OCI-LY3 (cell line): ENCODE measurements at regions not wholly inside any gene's neighbourhood (a gene's known extent, or its start where the extent isn't known, plus 50 kb on each side); places are given as distances from the start of the nearest gene placed in this dataset.

Source experiments
- H2AFZ ChIP-seq: fragments of 200-600, 300-600 bp; shearing (Covaris generic); 2 replicates; pipeline ENCODE4 v1.6.0; 2014; ENCODE audit warnings: antibody characterized with exemption, low read depth, low read length
- H3K27ac ChIP-seq: fragments of 200-600, 300-600 bp; sonication (generic); 2 replicates; pipeline ENCODE4 v1.5.1; 2014; ENCODE audit warnings: mild to moderate bottlenecking, low read length, moderate library complexity, mixed read lengths
- H3K27me3 ChIP-seq: fragments of 200-600, 300-600 bp; sonication (generic); 2 replicates; pipeline ENCODE4 v1.6.1; 2014; ENCODE audit warnings: low read depth, low read length, mixed read lengths
- H3K36me3 ChIP-seq: fragments of 200-600, 300-600 bp; sonication (generic); replicated peaks from 2 replicates; pipeline ENCODE3; 2014; ENCODE audit warnings: low read depth, low read length, mixed read lengths
- H3K4me1 ChIP-seq: fragments of 300-600, 200-600 bp; sonication (generic); 2 replicates; pipeline ENCODE4 v1.6.1; 2014; ENCODE audit warnings: low read length, mixed read lengths
- H3K4me2 ChIP-seq: fragments of 200-600, 300-600 bp; sonication (generic); 2 replicates; pipeline ENCODE4 v1.6.1; 2014; ENCODE audit warnings: low read length, mixed read lengths
- H3K4me3 ChIP-seq: fragments of 300-600, 200-600 bp; sonication (generic); 2 replicates; pipeline ENCODE4 v1.5.1; 2014; ENCODE audit warnings: antibody characterized with exemption, mild to moderate bottlenecking, low read length, moderate library complexity
- H3K79me2 ChIP-seq: fragments of 300-600, 200-600 bp; shearing (Covaris generic); 2 replicates; pipeline ENCODE4 v1.6.1; 2014; ENCODE audit warnings: mild to moderate bottlenecking, low read length, mixed read lengths
- H3K9ac ChIP-seq: fragments of 300-600, 200-600 bp; shearing (Covaris generic); 2 replicates; pipeline ENCODE4 v1.6.0; 2014; ENCODE audit warnings: mild to moderate bottlenecking, low read length, moderate library complexity
- H3K9me3 ChIP-seq: fragments of 200-600, 300-600 bp; shearing (Covaris generic); 2 replicates; pipeline ENCODE4 v1.6.1; 2014; ENCODE audit warnings: low read length, mixed read lengths; ENCODE audit not compliant: insufficient read depth
- H4K20me1 ChIP-seq: fragments of 200-600, 300-600 bp; sonication (generic); 2 replicates; pipeline ENCODE4 v1.6.1; 2016; ENCODE audit warnings: low read length, mixed read lengths; ENCODE audit not compliant: insufficient read depth
- EZH2phosphoT487 ChIP-seq: fragments of 200-600 bp; shearing (Covaris generic); IDR thresholded peaks from 2 replicates; pipeline ENCODE4 v1.6.1; 2018; ENCODE audit warnings: antibody characterized with exemption, mixed run types, low read depth
- TF ChIP-seq, protein P1 (sequence below): fragments of 200-600, 300-600 bp; sonication (generic); IDR thresholded peaks from 2 replicates; pipeline ENCODE4 v1.5.1; 2014; ENCODE audit warnings: antibody characterized with exemption, low read length, low read depth

DNA sequence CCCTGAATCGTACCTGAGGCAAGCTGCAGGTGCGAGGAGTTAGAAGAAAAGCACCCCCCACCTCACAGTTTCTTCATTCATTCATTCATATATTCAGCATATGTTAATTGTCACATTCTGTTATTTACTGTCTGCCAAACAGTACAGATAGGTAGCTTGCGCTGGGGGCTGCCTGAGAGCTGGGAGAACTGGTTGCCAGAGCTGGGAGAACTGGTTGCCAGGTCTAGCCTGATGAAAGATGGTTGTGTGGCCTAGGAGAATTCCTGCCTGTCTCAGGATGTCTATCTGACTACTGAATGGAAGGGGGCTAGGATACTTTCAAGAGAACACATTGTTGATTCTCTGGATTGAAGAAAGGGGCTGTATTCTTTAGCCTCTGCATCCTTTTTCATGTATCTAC lies 225.9 kb upstream of the POU3F1 start:
- H3K79me2 ChIP-seq, result no peaks in the 10 kb centered on the region
- H3K4me3 ChIP-seq, result no peak overlapping the region
- H3K9ac ChIP-seq, result no peak overlapping the region
- H3K4me2 ChIP-seq, result no peak overlapping the region
- H3K36me3 ChIP-seq, result no peaks in the 10 kb centered on the region
- no peaks in the 10 kb centered on the region for H3K4me1 ChIP-seq
- TF ChIP-seq EZH2phosphoT487, result no peak
- TF ChIP-seq, protein P1, sequence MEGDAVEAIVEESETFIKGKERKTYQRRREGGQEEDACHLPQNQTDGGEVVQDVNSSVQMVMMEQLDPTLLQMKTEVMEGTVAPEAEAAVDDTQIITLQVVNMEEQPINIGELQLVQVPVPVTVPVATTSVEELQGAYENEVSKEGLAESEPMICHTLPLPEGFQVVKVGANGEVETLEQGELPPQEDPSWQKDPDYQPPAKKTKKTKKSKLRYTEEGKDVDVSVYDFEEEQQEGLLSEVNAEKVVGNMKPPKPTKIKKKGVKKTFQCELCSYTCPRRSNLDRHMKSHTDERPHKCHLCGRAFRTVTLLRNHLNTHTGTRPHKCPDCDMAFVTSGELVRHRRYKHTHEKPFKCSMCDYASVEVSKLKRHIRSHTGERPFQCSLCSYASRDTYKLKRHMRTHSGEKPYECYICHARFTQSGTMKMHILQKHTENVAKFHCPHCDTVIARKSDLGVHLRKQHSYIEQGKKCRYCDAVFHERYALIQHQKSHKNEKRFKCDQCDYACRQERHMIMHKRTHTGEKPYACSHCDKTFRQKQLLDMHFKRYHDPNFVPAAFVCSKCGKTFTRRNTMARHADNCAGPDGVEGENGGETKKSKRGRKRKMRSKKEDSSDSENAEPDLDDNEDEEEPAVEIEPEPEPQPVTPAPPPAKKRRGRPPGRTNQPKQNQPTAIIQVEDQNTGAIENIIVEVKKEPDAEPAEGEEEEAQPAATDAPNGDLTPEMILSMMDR, result no peak
- no peaks in the 10 kb centered on the region for H3K27me3 ChIP-seq
- no peak overlapping the region for H3K27ac ChIP-seq
- H2AFZ ChIP-seq, result no peak overlapping the region
- H4K20me1 ChIP-seq, result no peaks in the 10 kb centered on the region
- H3K9me3 ChIP-seq, result no peaks in the 10 kb centered on the region

DNA sequence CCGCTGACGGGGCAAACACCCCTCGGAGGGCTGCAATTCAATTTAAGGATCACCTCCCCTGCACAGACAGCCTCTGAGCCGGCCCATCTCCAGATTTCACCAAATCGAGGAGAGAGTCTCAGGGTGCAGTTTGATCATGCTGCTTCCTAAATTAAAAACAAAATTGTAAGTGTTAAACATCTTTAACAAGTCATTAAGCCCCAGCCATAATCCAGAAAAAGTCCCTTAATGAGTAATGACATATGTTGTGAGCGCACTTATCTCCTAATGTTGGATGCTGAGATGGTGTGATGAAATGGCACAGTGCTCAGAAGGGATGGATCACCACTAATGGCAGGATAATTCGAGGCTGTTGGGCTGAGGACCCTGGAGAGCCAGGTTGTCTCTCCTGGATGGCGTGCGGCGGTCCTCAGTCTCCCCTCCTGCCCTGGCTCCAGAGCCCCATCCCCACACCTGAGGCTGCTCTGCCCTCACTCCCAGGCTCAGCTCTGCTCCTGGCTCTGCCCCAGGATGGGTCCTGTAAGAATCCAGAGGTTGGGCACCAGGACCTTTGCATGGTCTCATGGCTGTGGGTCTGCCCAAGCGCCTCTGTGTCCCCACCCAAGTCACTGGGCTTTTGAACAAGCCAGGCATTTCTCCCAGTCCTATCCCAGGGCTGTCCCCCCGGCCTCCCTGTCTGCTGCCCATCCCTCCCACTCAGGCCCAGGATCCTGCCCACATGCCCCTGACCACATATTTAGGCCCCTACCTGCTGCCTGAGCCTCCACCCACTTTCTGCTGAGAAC lies 224.4 kb upstream of the POU3F1 start:
- Histone ChIP-seq H3K27me3 (no peaks in the 10 kb centered on the region), H3K27ac (no peak overlapping the region), H2AFZ (no peak overlapping the region), H3K4me2 (no peak overlapping the region), H3K9me3 (no peaks in the 10 kb centered on the region), H3K9ac (no peak overlapping the region), H3K79me2 (no peaks in the 10 kb centered on the region), H3K4me3 (no peak overlapping the region), H3K36me3 (no peaks in the 10 kb centered on the region), H3K4me1 (no peaks in the 10 kb centered on the region), H4K20me1 (no peaks in the 10 kb centered on the region)
- no peak for TF ChIP-seq EZH2phosphoT487
- TF ChIP-seq, protein P1, result no peak

DNA sequence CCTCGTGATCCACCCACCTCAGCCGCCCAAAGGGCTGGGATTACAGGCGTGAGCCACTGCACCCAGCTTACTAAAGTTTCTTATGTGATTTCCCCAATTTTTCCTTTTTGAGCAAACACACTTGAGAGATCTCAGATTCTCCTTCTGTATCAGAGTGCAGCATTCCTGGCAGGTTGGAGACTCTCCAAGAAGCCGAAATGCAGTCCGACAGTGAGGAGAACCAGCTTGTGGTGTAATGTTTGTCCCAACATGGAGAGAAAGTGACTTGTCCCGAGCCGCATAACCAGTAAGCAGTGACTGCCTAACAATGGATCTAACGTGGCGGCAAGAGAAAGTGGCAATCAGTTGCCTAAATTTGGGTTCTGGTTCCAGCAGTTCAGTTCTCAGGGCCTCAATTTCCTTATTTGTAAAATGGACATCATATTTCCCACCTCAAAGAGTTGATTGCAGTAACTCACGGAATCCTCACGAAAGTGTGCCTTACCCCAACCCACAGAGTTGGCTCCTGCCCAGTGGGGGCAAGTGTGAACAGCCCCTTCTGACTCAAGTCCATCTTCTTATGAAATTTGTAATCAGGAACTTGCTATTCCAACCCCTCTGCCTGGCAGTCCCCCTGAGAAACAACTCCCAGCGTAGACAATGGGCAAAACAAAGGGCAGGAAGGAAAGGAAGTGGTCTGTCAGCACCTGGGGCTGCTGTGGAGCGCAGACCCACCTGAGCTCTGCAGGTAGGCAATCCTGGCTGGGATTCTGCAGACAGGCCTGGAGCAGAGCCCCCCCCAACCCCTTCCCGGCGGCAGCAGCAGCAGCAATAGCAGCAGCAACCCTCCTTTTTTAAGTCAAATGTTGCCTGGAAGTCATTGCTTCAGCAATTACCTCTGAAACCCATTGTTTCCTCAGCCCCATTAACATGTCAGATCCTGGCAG lies 223.6 kb upstream of the POU3F1 start:
- Histone ChIP-seq H2AFZ (no peak overlapping the region), H4K20me1 (no peaks in the 10 kb centered on the region), H3K27me3 (no peaks in the 10 kb centered on the region), H3K9me3 (no peaks in the 10 kb centered on the region), H3K4me3 (no peak overlapping the region), H3K4me1 (no peaks in the 10 kb centered on the region), H3K9ac (no peak overlapping the region), H3K4me2 (no peak overlapping the region), H3K27ac (no peak overlapping the region), H3K79me2 (no peaks in the 10 kb centered on the region), H3K36me3 (no peaks in the 10 kb centered on the region)
- no peak for TF ChIP-seq EZH2phosphoT487
- TF ChIP-seq, protein P1, result no peak

DNA sequence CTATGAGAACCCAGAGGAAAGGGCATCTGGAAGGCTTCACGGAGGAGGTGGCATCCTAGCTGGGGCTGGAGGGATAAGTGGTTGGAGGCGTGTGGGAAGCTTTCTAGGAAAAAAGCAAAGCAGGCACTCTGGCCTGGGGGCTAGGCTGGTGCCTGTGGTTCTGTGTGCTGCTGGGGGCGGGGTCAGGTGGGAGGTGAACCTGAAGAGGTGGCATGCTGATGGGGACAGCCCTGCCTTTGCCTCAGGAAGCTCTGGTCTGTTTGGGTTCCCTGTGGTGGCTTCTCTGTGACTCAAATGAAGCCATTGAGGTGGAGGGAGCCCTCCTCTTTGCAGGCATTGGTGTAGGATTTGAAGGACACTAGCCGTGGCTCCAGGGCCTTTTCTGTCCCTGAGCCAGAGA lies 221.6 kb upstream of the POU3F1 start:
- Histone ChIP-seq H3K79me2 (no peaks in the 10 kb centered on the region), H3K9ac (no peak overlapping the region), H3K4me1 (peaks cover 3% of the 10 kb centered on the region), H2AFZ (no peak overlapping the region), H3K27ac (no peak overlapping the region), H4K20me1 (no peaks in the 10 kb centered on the region), H3K27me3 (no peaks in the 10 kb centered on the region), H3K4me3 (no peak overlapping the region), H3K36me3 (no peaks in the 10 kb centered on the region), H3K4me2 (no peak overlapping the region), H3K9me3 (no peaks in the 10 kb centered on the region)
- no peak for TF ChIP-seq EZH2phosphoT487
- TF ChIP-seq, protein P1, result no peak
